ENCODE measurements at regions not wholly inside any gene's neighbourhood (a gene's known extent, or its start where the extent isn't known, plus 50 kb on each side); places are given as distances from the start of the nearest gene placed in this dataset.

- WGBS (ENCODE audit: extremely low coverage, insufficient coverage, insufficient read length), result no CpG with 5 or more reads among the region's 4 CpGs
- peaks cover 0 to 6% of the 10 kb centered on the region in 2 experiments for H3K4me1 ChIP-seq (ENCODE audit: control insufficient read depth in 1 of 2, insufficient read depth in 2 of 2, low read length in 2 of 2)
- H3K27ac ChIP-seq (ENCODE audit: low read depth, low read length), result no peak overlapping the region
Measured at GRCh38 chr2:15702452-15702851, 110.8 kb downstream of the DDX1 start.

GRCh38 chr2:15703365-15703869 is 111.7 kb downstream of the DDX1 start:
- Histone ChIP-seq H3K18ac (ENCODE audit: low read length) (no peak overlapping the region), H3K27me3 (ENCODE audit: insufficient read depth, low read length) (no peaks in the 10 kb centered on the region), H2AK5ac (ENCODE audit: low read length) (no peak overlapping the region), H2AFZ (ENCODE audit: insufficient read depth, low read length, poor library complexity) (no peak overlapping the region), H4K91ac (ENCODE audit: low read depth, low read length) (no peak overlapping the region), H3K27ac (ENCODE audit: low read depth, low read length) (no peak overlapping the region), H3K4me3 (ENCODE audit: low read depth, low read length) (no peak overlapping the region), H3K4me1 (ENCODE audit: control insufficient read depth in 1 of 2, insufficient read depth in 2 of 2, low read length in 2 of 2) (peaks cover 0 to 6% of the 10 kb centered on the region in 2 experiments), H3K9me3 (ENCODE audit: insufficient read depth, low read depth, low read length) (no peaks in the 10 kb centered on the region), H3K79me2 (ENCODE audit: control insufficient read depth, insufficient read depth, low read length, poor library complexity) (no peaks in the 10 kb centered on the region), H3K9ac (ENCODE audit: low read length) (no peak overlapping the region), H3K14ac (ENCODE audit: low read length) (no peak overlapping the region), H4K8ac (ENCODE audit: low read depth, low read length) (no peak overlapping the region), H2BK5ac (ENCODE audit: low read depth, low read length, poor library complexity) (no peak overlapping the region), H3K4me2 (ENCODE audit: low read length) (no peak overlapping the region), H3K4ac (ENCODE audit: low read depth, low read length) (no peak overlapping the region), H3K79me1 (ENCODE audit: low read length) (peaks cover 4% of the 10 kb centered on the region), H3K36me3 (ENCODE audit: control insufficient read depth in 1 of 2, insufficient read depth in 2 of 2, low read length in 2 of 2) (no peaks in the 10 kb centered on the region), H2BK120ac (ENCODE audit: insufficient read depth, low read length, poor library complexity) (no peak overlapping the region), H3K23ac (ENCODE audit: low read length) (no peak overlapping the region), H4K12ac (ENCODE audit: low read depth, low read length) (no peak overlapping the region), H2BK12ac (ENCODE audit: low read length) (no peak overlapping the region)
- DNase-seq, result no peak
- no CpG with 5 or more reads among the region's 1 CpG for WGBS (ENCODE audit: extremely low coverage, insufficient coverage, insufficient read length)

More at GRCh38 chr2:15702452-15702851, 110.8 kb downstream of the DDX1 start:
- peaks cover 4% of the 10 kb centered on the region for H3K79me1 ChIP-seq (ENCODE audit: low read length)
- no peaks in the 10 kb centered on the region for H3K9me3 ChIP-seq (ENCODE audit: insufficient read depth, low read depth, low read length)
- H4K12ac ChIP-seq (ENCODE audit: low read depth, low read length), result no peak overlapping the region
- no peak overlapping the region for H3K4me3 ChIP-seq (ENCODE audit: low read depth, low read length)
- H3K27me3 ChIP-seq (ENCODE audit: insufficient read depth, low read length), result no peaks in the 10 kb centered on the region
- no peak overlapping the region for H4K8ac ChIP-seq (ENCODE audit: low read depth, low read length)
- H3K18ac ChIP-seq (ENCODE audit: low read length), result no peak overlapping the region
- peak overlapping the region; percentile 34 for H3K14ac ChIP-seq (ENCODE audit: low read length)
- H3K36me3 ChIP-seq (ENCODE audit: control insufficient read depth in 1 of 2, insufficient read depth in 2 of 2, low read length in 2 of 2), result no peaks in the 10 kb centered on the region
- H2BK12ac ChIP-seq (ENCODE audit: low read length), result no peak overlapping the region
- H3K4ac ChIP-seq (ENCODE audit: low read depth, low read length), result no peak overlapping the region
- H4K91ac ChIP-seq (ENCODE audit: low read depth, low read length), result no peak overlapping the region
- no peak overlapping the region for H2AFZ ChIP-seq (ENCODE audit: insufficient read depth, low read length, poor library complexity)
- H3K9ac ChIP-seq (ENCODE audit: low read length), result no peak overlapping the region
- no peak overlapping the region for H2BK5ac ChIP-seq (ENCODE audit: low read depth, low read length, poor library complexity)
- no peak overlapping the region for H3K4me2 ChIP-seq (ENCODE audit: low read length)
- no peak for DNase-seq
- no peaks in the 10 kb centered on the region for H3K79me2 ChIP-seq (ENCODE audit: control insufficient read depth, insufficient read depth, low read length, poor library complexity)
- no peak overlapping the region for H3K23ac ChIP-seq (ENCODE audit: low read length)
- H2AK5ac ChIP-seq (ENCODE audit: low read length), result no peak overlapping the region
- H2BK120ac ChIP-seq (ENCODE audit: insufficient read depth, low read length, poor library complexity), result no peak overlapping the region

GRCh38 chr2:15704086-15704787 is 112.6 kb downstream of the DDX1 start:
- H3K79me2 ChIP-seq (ENCODE audit: control insufficient read depth, insufficient read depth, low read length, poor library complexity), result no peaks in the 10 kb centered on the region
- no peak overlapping the region for H4K91ac ChIP-seq (ENCODE audit: low read depth, low read length)
- H4K8ac ChIP-seq (ENCODE audit: low read depth, low read length), result no peak overlapping the region
- H2AFZ ChIP-seq (ENCODE audit: insufficient read depth, low read length, poor library complexity), result peak overlapping the region; percentile 45
- no peak overlapping the region for H3K27ac ChIP-seq (ENCODE audit: low read depth, low read length)
- no peak overlapping the region for H2AK5ac ChIP-seq (ENCODE audit: low read length)
- H3K9ac ChIP-seq (ENCODE audit: low read length), result no peak overlapping the region
- no peak overlapping the region for H2BK120ac ChIP-seq (ENCODE audit: insufficient read depth, low read length, poor library complexity)
- peak overlapping the region; percentile 54 for H2BK5ac ChIP-seq (ENCODE audit: low read depth, low read length, poor library complexity)
- peak overlapping the region; percentile 4 for H3K14ac ChIP-seq (ENCODE audit: low read length)
- H3K36me3 ChIP-seq (ENCODE audit: control insufficient read depth in 1 of 2, insufficient read depth in 2 of 2, low read length in 2 of 2), result no peaks in the 10 kb centered on the region
- H3K23ac ChIP-seq (ENCODE audit: low read length), result no peak overlapping the region
- H3K4me3 ChIP-seq (ENCODE audit: low read depth, low read length), result no peak overlapping the region
- H3K4me2 ChIP-seq (ENCODE audit: low read length), result no peak overlapping the region
- DNase-seq, result no peak
- H3K79me1 ChIP-seq (ENCODE audit: low read length), result peaks cover 4% of the 10 kb centered on the region
- H3K27me3 ChIP-seq (ENCODE audit: insufficient read depth, low read length), result no peaks in the 10 kb centered on the region
- H3K18ac ChIP-seq (ENCODE audit: low read length), result no peak overlapping the region
- H2BK12ac ChIP-seq (ENCODE audit: low read length), result peak overlapping the region; percentile 68
- no CpG with 5 or more reads among the region's 2 CpGs for WGBS (ENCODE audit: extremely low coverage, insufficient coverage, insufficient read length)
- no peak overlapping the region for H4K12ac ChIP-seq (ENCODE audit: low read depth, low read length)
- peaks cover 0 to 12% of the 10 kb centered on the region in 2 experiments for H3K4me1 ChIP-seq (ENCODE audit: control insufficient read depth in 1 of 2, insufficient read depth in 2 of 2, low read length in 2 of 2)
- no peak overlapping the region for H3K4ac ChIP-seq (ENCODE audit: low read depth, low read length)
- H3K9me3 ChIP-seq (ENCODE audit: insufficient read depth, low read depth, low read length), result no peaks in the 10 kb centered on the region

- peaks cover 4% of the 10 kb centered on the region for H3K79me1 ChIP-seq (ENCODE audit: low read length)
- H3K9ac ChIP-seq (ENCODE audit: low read length), result no peak overlapping the region
- H3K23ac ChIP-seq (ENCODE audit: low read length), result no peak overlapping the region
- H2AK5ac ChIP-seq (ENCODE audit: low read length), result no peak overlapping the region
- no peak overlapping the region for H4K12ac ChIP-seq (ENCODE audit: low read depth, low read length)
- WGBS (ENCODE audit: extremely low coverage, insufficient coverage, insufficient read length), result no CpG with 5 or more reads among the region's 1 CpG
- H3K18ac ChIP-seq (ENCODE audit: low read length), result no peak overlapping the region
- H3K4me2 ChIP-seq (ENCODE audit: low read length), result no peak overlapping the region
- H3K4ac ChIP-seq (ENCODE audit: low read depth, low read length), result no peak overlapping the region
- H3K36me3 ChIP-seq (ENCODE audit: control insufficient read depth in 1 of 2, insufficient read depth in 2 of 2, low read length in 2 of 2), result no peaks in the 10 kb centered on the region
- H3K4me1 ChIP-seq (ENCODE audit: control insufficient read depth in 1 of 2, insufficient read depth in 2 of 2, low read length in 2 of 2), result peaks cover 0 to 13% of the 10 kb centered on the region in 2 experiments
- no peak overlapping the region for H3K14ac ChIP-seq (ENCODE audit: low read length)
- H3K27ac ChIP-seq (ENCODE audit: low read depth, low read length), result no peak overlapping the region
- no peaks in the 10 kb centered on the region for H3K9me3 ChIP-seq (ENCODE audit: insufficient read depth, low read depth, low read length)
- no peak overlapping the region for H4K8ac ChIP-seq (ENCODE audit: low read depth, low read length)
- H3K27me3 ChIP-seq (ENCODE audit: insufficient read depth, low read length), result no peaks in the 10 kb centered on the region
- H3K4me3 ChIP-seq (ENCODE audit: low read depth, low read length), result no peak overlapping the region
- H4K91ac ChIP-seq (ENCODE audit: low read depth, low read length), result no peak overlapping the region
- no peak overlapping the region for H2AFZ ChIP-seq (ENCODE audit: insufficient read depth, low read length, poor library complexity)
- H2BK5ac ChIP-seq (ENCODE audit: low read depth, low read length, poor library complexity), result no peak overlapping the region
- no peak overlapping the region for H2BK120ac ChIP-seq (ENCODE audit: insufficient read depth, low read length, poor library complexity)
- H3K79me2 ChIP-seq (ENCODE audit: control insufficient read depth, insufficient read depth, low read length, poor library complexity), result no peaks in the 10 kb centered on the region
- DNase-seq, result no peak
- no peak overlapping the region for H2BK12ac ChIP-seq (ENCODE audit: low read length)
Measured at GRCh38 chr2:15704788-15705115, 113.1 kb downstream of the DDX1 start.

All from trophoblast cell (in vitro differentiated cells and primary cell).